Esophagus squamous epithelium (tissue), 5 donors: ENCODE measurements at regions not wholly inside any gene's neighbourhood (a gene's known extent, or its start where the extent isn't known, plus 50 kb on each side); places are given as distances from the start of the nearest gene placed in this dataset.
"Not testable (repeated sequence)": the region's sequence is repeated elsewhere in the genome, so short reads cannot be mapped to it uniquely, and the experiment has no call there.

Experiments used
- DNase-seq: peaks from one replicate; lab custom pipeline; 2025; lab: John Stamatoyannopoulos, UW
- H3K27ac ChIP-seq, 4 donors: fragments of 200-600 bp; sonication (generic); one replicate each; pipeline ENCODE4 v1.5.1; 2016 to 2019; ENCODE audit warnings: mild to moderate bottlenecking in 1 of 4
- H3K27me3 ChIP-seq, 4 donors: fragments of 200-600 bp; sonication (generic); 1 replicate in 3 of 4; 2 replicates in 1 of 4; pipeline versions ENCODE4 v1.5.1 to v1.6.0; 2017 to 2021; ENCODE audit warnings: antibody characterized with exemption in 1 of 4
- H3K36me3 ChIP-seq, 3 donors: fragments of 200-600 bp; sonication (generic); one replicate each; pipeline ENCODE4 v1.5.1; 2016 to 2019
- H3K4me1 ChIP-seq, 3 donors: fragments of 200-600 bp; sonication (generic); one replicate each; pipeline ENCODE4 v1.5.1; 2017 to 2019
- H3K4me3 ChIP-seq, 4 donors: fragments of 200-600 bp; sonication (generic); 1 replicate in 3 of 4; 2 replicates in 1 of 4; pipeline ENCODE4 v1.5.1; 2016 to 2019; ENCODE audit warnings: mild to moderate bottlenecking in 2 of 4, moderate library complexity in 1 of 4
- H3K9me3 ChIP-seq, 3 donors: fragments of 200-600 bp; sonication (generic); one replicate each; pipeline ENCODE4 v1.5.1; 2016 to 2019
- CTCF ChIP-seq, 6 experiments: fragments of 450-650 bp in 4 of 6; fragments of 200-600 bp in 2 of 6; sonication (generic) in 2 of 6; IDR thresholded peaks; one replicate each; pipeline ENCODE4 v1.5.1; 2016 to 2019; ENCODE audit warnings: antibody characterized with exemption in 6 of 6, mild to moderate bottlenecking in 4 of 6, moderate library complexity in 4 of 6
- POLR2A ChIP-seq, 4 donors: fragments of 450-650 bp; IDR thresholded peaks; one replicate each; pipeline ENCODE4 v1.6.1; 2017; ENCODE audit warnings: antibody characterized with exemption in 4 of 4, mild to moderate bottlenecking in 4 of 4, moderate library complexity in 3 of 4
- WGBS, 2 donors: methylation state at CpG; one replicate each; pipeline ENCODE4 v1.1.5; 2018; 5-methylcytosine and 5-hydroxymethylcytosine counted together
- intact Hi-C: fragments of 100-400 bp; cut with DNase I; formaldehyde crosslinking; loops from one replicate; pipeline ENCODE4 v1.15.0; 2022
- donor health status: DM: yes; HTN: yes; CAD: no.

- Histone ChIP-seq H3K27me3 (no peaks in the 10 kb centered on the region), H3K27ac (no peak overlapping the region), H3K9me3 (no peaks in the 10 kb centered on the region), H3K4me3 (no peak overlapping the region), H3K36me3 (no peaks in the 10 kb centered on the region), H3K4me1 (no peaks in the 10 kb centered on the region)
- WGBS, 2 donors = 0 to 46% methylated on average over 1 of the region's 1 CpG
- no peak for DNase-seq
- intact Hi-C loops = no loop called here
- no peak for TF ChIP-seq CTCF (IDR thresholded peaks at IDR 0.05)
- TF ChIP-seq POLR2A (IDR thresholded peaks at IDR 0.05) = no peak
These were observed 166.0 kb downstream of the HMHB1 start for GRCh38 chr5:143977891-143978461.

GRCh38 chr5:143979044-143979690, 167.2 kb downstream of the HMHB1 start:
- H3K36me3 ChIP-seq = no peaks in the 10 kb centered on the region
- DNase-seq = no peak
- H3K4me3 ChIP-seq = no peak overlapping the region
- intact Hi-C loops = no loop called here
- TF ChIP-seq CTCF (IDR thresholded peaks at IDR 0.05) = no peak
- no peak for TF ChIP-seq POLR2A (IDR thresholded peaks at IDR 0.05)
- no peaks in the 10 kb centered on the region for H3K4me1 ChIP-seq
- no peaks in the 10 kb centered on the region for H3K9me3 ChIP-seq
- WGBS, 2 donors = 29 to 75% methylated on average over 1 of the region's 1 CpG
- H3K27me3 ChIP-seq = no peaks in the 10 kb centered on the region
- H3K27ac ChIP-seq = no peak overlapping the region

- no peak overlapping the region for H3K4me3 ChIP-seq
- H3K27me3 ChIP-seq = no peaks in the 10 kb centered on the region
- TF ChIP-seq CTCF (IDR thresholded peaks at IDR 0.05) = no peak
- no peak for TF ChIP-seq POLR2A (IDR thresholded peaks at IDR 0.05)
- H3K9me3 ChIP-seq = no peaks in the 10 kb centered on the region
- intact Hi-C loops = no loop called here
- WGBS, 2 donors = 92 to 93% methylated on average over 6 of the region's 6 CpGs
- no peaks in the 10 kb centered on the region for H3K4me1 ChIP-seq
- H3K27ac ChIP-seq = no peak overlapping the region
- no peak for DNase-seq
- H3K36me3 ChIP-seq = no peaks in the 10 kb centered on the region
These were observed 168.5 kb downstream of the HMHB1 start for GRCh38 chr5:143980506-143980905.

GRCh38 chr5:143982957-143983356, 171.0 kb downstream of the HMHB1 start:
- H3K27ac ChIP-seq, H3K4me3 ChIP-seq, intact Hi-C loops, H3K27me3 ChIP-seq, H3K9me3 ChIP-seq, H3K4me1 ChIP-seq, DNase-seq, H3K36me3 ChIP-seq: not testable (repeated sequence)
- 77 to 83% methylated on average over 4 of the region's 4 CpGs for WGBS, 2 donors

GRCh38 chr5:143985832-143986515, 174.0 kb downstream of the HMHB1 start:
- TF ChIP-seq POLR2A (IDR thresholded peaks at IDR 0.05) (no peak), CTCF (IDR thresholded peaks at IDR 0.05) (no peak)
- WGBS, 2 donors = 76 to 85% methylated on average over 2 of the region's 2 CpGs
- H3K9me3 ChIP-seq = no peaks in the 10 kb centered on the region
- H3K27ac ChIP-seq = no peak overlapping the region
- H3K36me3 ChIP-seq = no peaks in the 10 kb centered on the region
- H3K27me3 ChIP-seq = no peaks in the 10 kb centered on the region
- intact Hi-C loops = no loop called here
- no peak overlapping the region for H3K4me3 ChIP-seq
- no peak for DNase-seq
- H3K4me1 ChIP-seq = no peaks in the 10 kb centered on the region
